HTR-8/SVneo (cell line): ENCODE measurements at regions not wholly inside any gene's neighbourhood (a gene's known extent, or its start where the extent isn't known, plus 50 kb on each side); places are given as distances from the start of the nearest gene placed in this dataset.
A peak's percentile ranks its signal among the peaks of the same experiment; 100 is the strongest.

Experiments used
- DNase-seq: peaks from one replicate; pipeline ENCODE4 v3.0.0; 2011; ENCODE audit warnings: low spot score, mixed read lengths; ENCODE audit not compliant: insufficient read length
- FAIRE-seq: peaks from 2 replicates; lab custom pipeline; 2011; peaks lifted over from hg19 to GRCh38; lab: Jason Lieb, UNC

DNA sequence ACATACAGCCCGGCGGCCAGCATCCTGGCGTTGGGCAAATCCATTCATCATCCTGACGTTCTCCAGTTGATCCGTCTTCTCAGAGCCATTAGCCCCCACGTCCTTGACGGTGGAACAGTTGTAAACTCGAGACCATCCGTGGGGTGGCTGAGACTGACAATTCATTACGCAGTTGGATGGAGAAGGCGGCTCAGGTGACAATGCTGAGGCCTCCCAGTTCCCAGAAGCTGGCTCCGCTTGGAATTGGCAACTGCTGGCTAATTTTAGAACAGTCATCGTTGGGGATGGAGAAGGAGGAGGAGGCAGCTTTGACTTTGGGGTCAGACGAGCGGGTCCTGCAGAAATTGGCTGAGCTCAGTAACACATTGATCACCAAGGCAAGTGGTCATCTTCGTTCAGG lies 186.5 kb downstream of the PHETA1 start:
- DNase-seq = no peak
- FAIRE-seq = no peak

GRCh38 chr12:111181143-111181726 lies 187.7 kb downstream of the PHETA1 start:
- DNase-seq (peak; percentile 33), FAIRE-seq (no peak)

GRCh38 chr12:111180426-111181142 lies 188.3 kb downstream of the PHETA1 start:
- DNase-seq (no peak), FAIRE-seq (no peak)

GRCh38 chr12:111178181-111179081 lies 190.5 kb downstream of the PHETA1 start:
- FAIRE-seq = no peak
- DNase-seq = no peak

DNA sequence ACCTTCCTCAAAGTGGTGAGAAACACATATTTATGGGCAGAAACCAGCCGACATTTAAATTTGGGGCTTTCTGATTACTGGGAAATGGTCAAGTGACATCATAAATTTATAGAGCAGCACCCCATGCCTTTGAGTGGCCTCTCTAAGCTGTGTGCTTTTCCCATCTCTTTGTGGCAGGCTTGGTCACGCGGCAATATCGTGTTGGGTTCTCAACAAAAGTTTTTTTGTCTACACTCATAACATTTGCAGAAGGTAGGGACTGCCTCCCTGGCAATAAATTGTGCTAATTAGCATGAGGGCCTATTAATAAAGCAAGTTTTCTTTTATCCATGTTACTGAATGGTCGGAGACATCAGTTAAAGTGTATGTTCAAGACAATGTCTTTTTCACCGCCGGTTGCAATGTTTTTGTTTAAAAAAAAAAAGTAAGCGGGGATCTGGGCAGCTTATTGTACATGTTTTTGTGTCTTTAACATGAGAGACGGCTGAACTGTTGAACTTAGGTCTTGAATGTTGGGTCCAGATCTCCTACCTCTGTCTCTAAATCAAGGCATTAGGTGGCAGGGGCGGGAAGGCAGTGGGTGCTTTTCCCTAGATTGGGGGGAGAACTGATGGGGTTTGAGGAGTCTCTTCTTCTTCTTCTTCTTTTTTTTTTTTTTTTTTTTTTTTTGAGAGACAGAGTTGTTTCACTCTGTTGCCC lies 193.3 kb downstream of the PHETA1 start:
- DNase-seq (no peak), FAIRE-seq (no peak)

DNA sequence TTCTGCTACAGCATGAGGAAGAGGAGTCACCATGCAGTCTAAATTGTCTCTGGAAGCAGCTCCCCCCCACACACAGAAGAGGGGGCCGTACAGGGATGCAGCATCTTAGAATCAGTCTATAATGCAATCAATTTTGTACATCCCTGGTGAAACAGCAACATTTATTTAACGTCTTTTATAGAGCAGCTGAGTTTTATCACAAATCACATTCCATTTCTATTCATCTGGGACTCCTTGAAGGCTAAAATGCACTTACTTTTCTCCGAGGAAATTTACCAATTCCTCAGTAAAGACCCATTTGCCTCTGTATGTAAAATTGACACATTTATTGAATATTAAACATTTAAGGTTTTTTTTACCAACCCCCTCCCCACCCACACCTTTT lies 193.9 kb downstream of the PHETA1 start:
- FAIRE-seq = no peak
- DNase-seq = no peak

DNA sequence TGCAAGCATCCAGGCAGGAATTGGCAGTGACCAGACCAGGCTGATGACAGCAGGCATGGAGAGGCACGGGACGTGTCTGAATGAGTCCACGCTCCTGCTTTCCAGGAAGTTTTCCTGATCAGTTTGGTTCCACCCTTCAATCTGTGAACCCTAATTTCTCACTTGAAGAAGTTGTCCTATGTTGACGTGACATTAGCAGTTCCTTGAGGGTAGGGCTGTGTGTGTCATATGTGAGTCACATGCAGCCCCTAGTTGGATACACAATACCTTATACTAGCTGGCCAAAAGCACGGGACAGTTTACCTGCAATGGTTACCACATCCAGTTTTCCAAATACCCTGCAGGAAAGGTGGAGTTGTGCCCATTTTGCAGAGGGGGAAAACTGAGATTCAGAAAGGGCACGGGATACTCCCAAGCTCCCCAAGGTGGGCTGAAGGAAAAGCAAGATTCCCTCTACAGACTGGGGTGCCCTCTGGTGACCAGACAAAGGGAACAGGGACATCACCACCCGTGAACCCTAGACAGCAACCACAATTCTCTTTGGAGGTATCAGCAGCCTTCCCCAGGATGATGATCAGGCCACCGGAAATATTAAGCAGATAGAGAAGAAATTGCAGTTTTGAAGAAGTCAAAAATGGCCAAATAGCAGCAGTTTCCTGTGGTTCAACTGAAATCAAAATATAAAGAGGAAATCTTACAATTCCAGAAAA lies 194.5 kb downstream of the PHETA1 start:
- FAIRE-seq (no peak), DNase-seq (peak; percentile 30)

DNA sequence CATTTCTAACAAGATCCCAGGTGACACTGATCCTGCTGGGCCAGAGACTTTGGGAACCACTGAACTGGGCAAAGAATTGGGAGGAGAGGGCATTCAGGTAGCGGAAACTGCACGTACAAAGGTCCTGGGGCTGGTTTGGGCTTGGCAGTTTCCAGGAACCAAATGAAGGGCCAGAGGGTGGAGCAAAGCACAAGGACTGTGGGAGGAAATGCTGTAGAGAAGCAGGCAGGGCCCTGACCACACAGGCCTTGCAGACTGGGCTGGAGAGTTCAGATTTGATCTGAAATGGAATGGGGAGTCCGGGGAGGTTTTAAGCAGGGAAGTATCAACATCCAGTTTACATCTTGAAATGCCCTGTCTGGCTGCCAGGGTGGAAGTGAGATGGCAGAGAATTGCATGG lies 195.1 kb downstream of the PHETA1 start:
- DNase-seq = no peak
- no peak for FAIRE-seq

DNA sequence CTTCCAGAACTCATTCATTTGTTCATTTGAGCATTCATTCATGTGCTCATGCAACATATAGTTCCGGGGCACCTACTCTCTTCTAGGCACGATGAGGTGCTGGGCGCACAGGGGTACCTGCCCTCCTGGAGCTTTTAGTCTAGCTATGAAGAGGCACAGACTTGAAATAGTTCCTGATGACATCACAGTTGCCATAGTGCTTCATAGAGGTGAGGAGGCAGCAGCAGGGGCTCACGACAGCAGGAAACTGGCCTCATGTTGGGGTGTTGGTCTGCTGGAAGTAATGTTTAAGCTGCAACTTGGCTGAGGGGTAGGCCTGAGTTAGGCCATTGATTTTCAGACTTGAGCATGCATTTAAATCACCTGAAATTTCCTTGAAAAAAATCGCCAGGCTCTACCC lies 195.5 kb downstream of the PHETA1 start:
- DNase-seq (no peak), FAIRE-seq (no peak)

DNA sequence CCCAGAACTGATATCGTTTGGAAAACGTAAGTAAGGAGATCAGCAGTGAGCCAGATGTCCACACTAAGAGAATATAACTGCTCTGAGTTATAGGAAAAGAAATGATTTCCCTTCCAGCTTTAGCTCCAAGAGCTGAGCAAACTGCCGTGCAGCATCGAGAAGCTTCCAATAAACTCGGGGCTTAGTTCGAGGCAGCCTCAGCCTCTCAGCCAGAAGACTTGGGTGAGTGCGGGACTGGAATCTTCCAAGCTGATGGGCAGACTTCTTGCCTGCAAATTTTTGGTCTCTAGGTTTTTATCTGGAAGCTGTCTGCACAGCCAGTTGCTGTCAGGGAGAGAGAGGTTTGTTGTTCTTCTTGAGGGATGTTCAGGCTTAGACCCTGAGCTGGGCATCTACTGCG lies 196.1 kb downstream of the PHETA1 start:
- no peak for DNase-seq
- no peak for FAIRE-seq

- no peak for DNase-seq
These were observed 197.1 kb downstream of the PHETA1 start for GRCh38 chr12:111171832-111172231.

GRCh38 chr12:111171345-111171744 lies 197.6 kb downstream of the PHETA1 start:
- DNase-seq (no peak), FAIRE-seq (no peak)

More at GRCh38 chr12:111171832-111172231, 197.1 kb downstream of the PHETA1 start:
- peak; percentile 92 for FAIRE-seq

DNA sequence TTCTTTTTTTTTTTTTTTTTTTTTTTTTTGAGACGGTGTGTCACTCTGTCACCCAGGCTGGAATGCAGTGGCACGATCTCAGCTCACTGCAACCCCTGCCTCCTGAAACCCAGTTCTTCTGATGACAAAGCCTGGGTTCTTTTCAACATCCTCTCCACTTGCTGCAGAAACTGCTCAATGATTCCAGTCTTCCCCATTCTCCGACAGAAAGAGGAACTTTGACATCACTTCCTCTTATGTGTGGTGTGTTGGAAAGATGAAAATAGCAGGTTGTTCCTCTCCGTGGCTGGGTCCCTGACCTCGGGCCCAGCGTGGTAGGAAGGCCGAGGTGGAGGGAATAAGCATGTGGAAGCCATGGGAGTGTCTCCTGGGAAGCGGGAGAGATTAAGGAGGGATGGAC lies 198.4 kb downstream of the PHETA1 start:
- DNase-seq (no peak), FAIRE-seq (no peak)

- DNase-seq = no peak
- FAIRE-seq = no peak
These were observed 199.4 kb downstream of the PHETA1 start for GRCh38 chr12:111169456-111169855.

GRCh38 chr12:111169032-111169431 lies 199.9 kb downstream of the PHETA1 start:
- DNase-seq = no peak
- no peak for FAIRE-seq

GRCh38 chr12:111168009-111168900 lies 200.6 kb downstream of the PHETA1 start:
- DNase-seq (no peak), FAIRE-seq (no peak)

DNA sequence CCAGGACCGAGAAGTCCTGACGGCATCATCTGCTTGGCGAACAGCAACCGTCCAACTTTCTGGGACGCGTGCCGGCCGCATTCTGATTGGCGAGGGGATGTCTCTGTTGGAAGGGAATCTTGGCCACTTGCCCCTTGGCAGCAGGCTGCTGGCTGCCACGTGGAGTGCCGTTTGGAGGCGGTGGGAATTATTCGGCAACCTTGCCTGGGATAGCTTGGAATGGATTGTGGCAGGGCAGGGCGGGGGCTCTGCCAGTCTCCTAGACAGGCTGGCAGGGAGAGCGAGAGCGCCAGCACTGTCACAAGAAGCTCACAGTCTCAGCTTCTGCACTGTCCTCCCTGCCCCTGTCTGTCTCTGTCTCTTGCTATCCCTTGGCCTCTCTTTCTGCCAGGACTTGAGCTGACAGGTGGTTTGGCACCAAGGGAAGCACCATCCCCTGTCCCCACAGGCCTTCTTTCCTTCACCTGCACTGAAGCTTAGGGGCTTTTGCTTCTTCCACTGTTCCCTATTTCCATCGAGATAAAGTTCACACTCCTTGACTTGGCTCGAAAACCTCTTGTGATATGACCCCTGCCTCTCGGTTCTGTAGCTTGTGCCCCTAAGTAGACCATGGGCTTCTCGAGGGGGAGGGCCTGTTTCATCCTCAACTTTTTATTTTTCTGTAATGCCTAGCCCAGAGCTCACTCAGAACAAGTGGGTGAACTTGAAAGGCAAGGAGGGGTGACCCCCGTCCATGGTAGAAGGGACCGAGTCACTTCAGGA lies 201.9 kb downstream of the PHETA1 start:
- DNase-seq (no peak), FAIRE-seq (no peak)

DNA sequence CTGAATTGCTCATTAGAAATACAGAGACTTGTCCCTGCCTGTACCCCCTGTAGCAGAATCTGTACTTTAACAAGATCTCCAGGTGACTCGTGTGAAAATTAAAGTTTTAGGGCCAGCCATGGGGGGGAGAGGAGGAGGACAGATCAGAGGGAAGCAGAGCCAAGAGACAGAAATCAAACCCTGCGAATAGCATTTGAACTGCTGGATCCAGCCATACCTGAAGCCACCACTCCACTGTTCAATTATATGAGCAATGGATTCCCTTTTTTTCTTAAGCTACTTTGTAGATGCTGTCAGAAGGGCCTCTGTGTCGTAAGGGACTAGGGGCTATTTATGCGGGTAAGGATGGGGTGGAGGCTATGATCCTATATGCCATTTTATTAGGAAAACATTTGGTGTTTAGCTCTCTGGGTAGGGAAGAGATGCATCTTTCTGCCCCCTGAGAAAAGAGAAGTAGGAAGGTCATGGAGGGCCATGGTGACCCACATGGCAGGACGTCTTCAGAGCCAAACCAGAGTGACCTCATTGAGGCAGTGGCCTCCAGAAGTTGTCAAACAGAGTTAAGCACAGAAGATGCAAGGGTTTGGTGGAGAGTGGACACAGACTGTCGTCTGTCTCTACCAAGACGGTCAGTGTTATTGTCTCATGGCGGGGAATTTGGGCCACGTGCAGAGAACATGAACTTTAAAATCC lies 203.9 kb downstream of the PHETA1 start:
- no peak for FAIRE-seq
- no peak for DNase-seq
